ENCODE measurements at regions not wholly inside any gene's neighbourhood (a gene's known extent, or its start where the extent isn't known, plus 50 kb on each side); places are given as distances from the start of the nearest gene placed in this dataset.
"Not testable (repeated sequence)": the region's sequence is repeated elsewhere in the genome, so short reads cannot be mapped to it uniquely, and the experiment has no call there.

DNA sequence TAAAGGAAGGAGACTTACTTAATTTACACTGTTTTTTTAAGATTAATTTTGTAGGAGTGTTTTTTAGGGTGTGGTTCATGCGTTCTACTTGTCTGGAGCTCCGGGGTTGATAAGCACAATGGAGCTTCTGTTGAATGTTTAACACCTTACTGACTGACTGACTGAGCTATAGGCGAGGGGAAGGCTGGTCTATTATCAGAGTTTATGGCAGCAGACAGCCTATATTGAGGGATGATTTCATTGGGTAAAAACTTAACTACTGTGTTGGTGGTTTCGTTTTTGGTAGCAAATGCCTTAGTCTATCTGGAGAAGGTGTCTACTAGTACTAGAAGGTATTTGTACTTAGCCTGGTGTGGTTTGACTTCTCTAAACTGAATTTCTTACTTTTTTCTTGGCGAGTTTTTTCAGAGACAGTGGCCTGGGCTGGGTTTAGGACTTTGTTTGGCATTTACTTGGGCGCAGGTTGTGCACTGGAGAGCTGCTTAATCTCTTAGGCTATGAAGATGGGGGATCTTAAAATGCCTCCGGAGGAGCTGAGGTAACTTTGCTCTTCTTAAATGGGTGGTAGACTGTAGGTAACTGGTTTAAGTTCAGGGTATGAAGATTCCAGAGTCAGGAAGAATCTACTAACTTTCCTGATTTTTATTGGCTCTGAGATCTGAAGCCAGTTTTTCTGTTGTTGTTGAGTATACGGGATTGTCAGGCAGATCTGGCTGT, 130.2 kb downstream of the ART5 start:
- H3K27ac ChIP-seq (ENCODE audit: low read depth, low read length); H3K4me1 ChIP-seq (ENCODE audit: control insufficient read depth, insufficient read depth, low read length); H3K9ac ChIP-seq (ENCODE audit: low read length); H3K4me3 ChIP-seq (ENCODE audit: low read length); H3K27me3 ChIP-seq (ENCODE audit: control insufficient read depth, insufficient read depth, low read length); H3K36me3 ChIP-seq (ENCODE audit: control insufficient read depth, insufficient read depth, low read length): not testable (repeated sequence)

DNA sequence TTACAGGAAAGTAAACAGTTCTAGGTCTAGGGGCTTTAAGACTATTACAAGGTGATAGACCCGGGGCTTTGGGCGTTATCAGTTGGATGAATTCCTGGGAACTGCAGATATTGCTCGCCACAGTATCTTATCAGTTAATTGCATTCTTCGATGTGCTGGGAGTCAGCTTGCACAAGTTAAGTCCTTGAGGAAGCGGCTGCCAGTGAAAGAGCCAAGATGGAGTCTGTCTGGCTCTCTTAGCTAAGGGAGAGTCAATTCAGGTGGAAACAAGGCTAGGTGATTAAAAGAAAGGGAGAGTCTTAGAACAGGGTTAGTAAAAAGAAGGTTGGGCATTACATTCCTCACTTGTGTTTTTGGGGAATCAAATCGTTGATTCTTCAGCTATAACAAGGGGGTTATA, 130.6 kb upstream of the ZNF195 start:
- not testable (repeated sequence) for H3K4me1 ChIP-seq (ENCODE audit: control insufficient read depth, insufficient read depth, low read length); H3K36me3 ChIP-seq (ENCODE audit: control insufficient read depth, insufficient read depth, low read length); H3K27me3 ChIP-seq (ENCODE audit: control insufficient read depth, insufficient read depth, low read length); H3K4me3 ChIP-seq (ENCODE audit: low read length); H3K27ac ChIP-seq (ENCODE audit: low read depth, low read length); H3K9ac ChIP-seq (ENCODE audit: low read length)

DNA sequence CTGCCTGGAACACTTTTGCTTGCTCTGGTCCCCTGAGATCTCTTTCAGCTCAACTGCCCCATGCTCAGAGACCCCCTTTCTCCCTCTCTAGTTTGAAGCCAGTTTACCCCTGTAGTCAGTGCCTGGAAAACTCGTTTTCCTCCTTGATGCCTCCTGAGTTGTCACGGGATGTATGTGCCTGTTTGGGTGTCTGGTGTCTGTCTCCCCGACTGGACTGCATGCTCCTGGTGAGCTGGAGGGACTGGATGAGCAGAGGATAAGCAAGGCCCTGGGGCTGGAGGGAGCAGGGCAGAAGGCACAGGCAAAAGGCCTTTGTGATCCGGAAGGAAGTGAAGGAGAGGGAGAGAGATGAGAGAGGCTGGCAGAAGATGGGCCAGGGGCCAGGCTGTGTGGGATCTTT, 120.3 kb upstream of the ZNF195 start:
- H3K4me3 ChIP-seq (ENCODE audit: low read length); H3K27me3 ChIP-seq (ENCODE audit: control insufficient read depth, insufficient read depth, low read length); H3K36me3 ChIP-seq (ENCODE audit: control insufficient read depth, insufficient read depth, low read length); H3K9ac ChIP-seq (ENCODE audit: low read length); H3K4me1 ChIP-seq (ENCODE audit: control insufficient read depth, insufficient read depth, low read length); H3K27ac ChIP-seq (ENCODE audit: low read depth, low read length): not testable (repeated sequence)

DNA sequence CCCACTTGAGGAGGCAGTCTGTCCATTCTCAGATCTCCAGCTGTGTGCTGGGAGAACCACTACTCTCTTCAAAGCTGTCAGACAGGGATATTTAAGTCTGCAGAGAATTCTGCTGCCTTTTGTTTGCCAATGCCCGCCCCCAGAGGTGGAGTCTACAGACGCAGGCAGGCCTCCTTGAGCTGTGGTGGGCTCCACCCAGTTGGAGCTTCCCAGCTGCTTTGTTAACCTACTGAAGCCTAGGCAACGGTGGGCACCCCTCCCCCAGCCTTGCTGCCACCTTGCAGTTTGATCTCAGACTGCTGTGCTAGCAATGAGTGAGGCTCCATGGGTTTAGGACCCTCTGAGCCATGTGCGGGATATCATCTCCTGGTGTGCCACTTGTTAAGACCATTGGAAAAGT, 119.4 kb upstream of the ZNF195 start:
- not testable (repeated sequence) for H3K27ac ChIP-seq (ENCODE audit: low read depth, low read length); H3K4me1 ChIP-seq (ENCODE audit: control insufficient read depth, insufficient read depth, low read length); H3K36me3 ChIP-seq (ENCODE audit: control insufficient read depth, insufficient read depth, low read length); H3K27me3 ChIP-seq (ENCODE audit: control insufficient read depth, insufficient read depth, low read length); H3K9ac ChIP-seq (ENCODE audit: low read length); H3K4me3 ChIP-seq (ENCODE audit: low read length)

GRCh38 chr11:3493152-3493551, 114.2 kb upstream of the ZNF195 start:
- H3K27me3 ChIP-seq (ENCODE audit: control insufficient read depth, insufficient read depth, low read length); H3K9ac ChIP-seq (ENCODE audit: low read length); H3K36me3 ChIP-seq (ENCODE audit: control insufficient read depth, insufficient read depth, low read length); H3K27ac ChIP-seq (ENCODE audit: low read depth, low read length); H3K4me1 ChIP-seq (ENCODE audit: control insufficient read depth, insufficient read depth, low read length); H3K4me3 ChIP-seq (ENCODE audit: low read length): not testable (repeated sequence)

DNA sequence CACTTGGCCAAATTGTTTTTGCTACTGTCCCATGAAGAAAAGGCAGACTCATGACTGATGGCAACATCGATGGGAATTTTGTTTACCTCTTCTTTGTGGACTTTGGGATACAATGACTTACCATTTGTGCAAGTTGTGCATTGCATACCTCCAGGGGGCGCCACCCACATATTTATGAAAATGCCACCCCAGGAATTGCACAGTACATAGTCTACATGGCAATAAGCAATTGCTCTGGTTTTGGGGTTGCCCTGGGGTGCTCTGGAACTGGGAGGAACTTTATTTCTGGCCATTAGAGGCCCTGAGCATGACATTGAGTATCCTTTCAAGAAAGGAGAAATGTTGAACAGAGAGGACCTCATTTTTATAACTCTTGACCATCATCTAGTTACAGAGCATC, 109.1 kb upstream of the ZNF195 start:
- not testable (repeated sequence) for H3K36me3 ChIP-seq (ENCODE audit: control insufficient read depth, insufficient read depth, low read length); H3K27me3 ChIP-seq (ENCODE audit: control insufficient read depth, insufficient read depth, low read length); H3K9ac ChIP-seq (ENCODE audit: low read length); H3K4me3 ChIP-seq (ENCODE audit: low read length); H3K4me1 ChIP-seq (ENCODE audit: control insufficient read depth, insufficient read depth, low read length); H3K27ac ChIP-seq (ENCODE audit: low read depth, low read length)

DNA sequence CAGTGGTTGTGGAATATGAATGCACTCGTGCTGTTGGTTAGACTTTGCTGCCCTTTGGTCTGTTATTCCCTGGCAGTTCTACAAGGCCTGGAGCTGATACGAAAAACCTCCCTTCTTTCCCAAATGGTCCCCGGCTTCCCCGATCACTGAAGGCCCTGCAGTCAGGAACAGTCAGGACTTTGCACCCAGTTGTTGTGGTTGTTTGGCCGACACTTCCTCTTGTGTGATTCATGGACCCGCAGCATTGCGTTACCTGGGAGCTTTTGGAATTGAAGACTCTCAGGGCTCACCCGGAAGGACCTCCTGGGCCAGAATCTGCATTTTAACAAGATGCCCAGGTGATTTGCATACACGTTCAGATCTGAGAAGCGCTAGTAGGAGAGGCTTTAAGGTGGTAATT, 106.8 kb upstream of the ZNF195 start:
- not testable (repeated sequence) for H3K4me1 ChIP-seq (ENCODE audit: control insufficient read depth, insufficient read depth, low read length); H3K27ac ChIP-seq (ENCODE audit: low read depth, low read length); H3K27me3 ChIP-seq (ENCODE audit: control insufficient read depth, insufficient read depth, low read length); H3K4me3 ChIP-seq (ENCODE audit: low read length); H3K36me3 ChIP-seq (ENCODE audit: control insufficient read depth, insufficient read depth, low read length); H3K9ac ChIP-seq (ENCODE audit: low read length)

GRCh38 chr11:3476937-3477885, 98.3 kb upstream of the ZNF195 start:
- H3K27ac ChIP-seq (ENCODE audit: low read depth, low read length); H3K36me3 ChIP-seq (ENCODE audit: control insufficient read depth, insufficient read depth, low read length); H3K4me1 ChIP-seq (ENCODE audit: control insufficient read depth, insufficient read depth, low read length); H3K9ac ChIP-seq (ENCODE audit: low read length); H3K27me3 ChIP-seq (ENCODE audit: control insufficient read depth, insufficient read depth, low read length); H3K4me3 ChIP-seq (ENCODE audit: low read length): not testable (repeated sequence)

DNA sequence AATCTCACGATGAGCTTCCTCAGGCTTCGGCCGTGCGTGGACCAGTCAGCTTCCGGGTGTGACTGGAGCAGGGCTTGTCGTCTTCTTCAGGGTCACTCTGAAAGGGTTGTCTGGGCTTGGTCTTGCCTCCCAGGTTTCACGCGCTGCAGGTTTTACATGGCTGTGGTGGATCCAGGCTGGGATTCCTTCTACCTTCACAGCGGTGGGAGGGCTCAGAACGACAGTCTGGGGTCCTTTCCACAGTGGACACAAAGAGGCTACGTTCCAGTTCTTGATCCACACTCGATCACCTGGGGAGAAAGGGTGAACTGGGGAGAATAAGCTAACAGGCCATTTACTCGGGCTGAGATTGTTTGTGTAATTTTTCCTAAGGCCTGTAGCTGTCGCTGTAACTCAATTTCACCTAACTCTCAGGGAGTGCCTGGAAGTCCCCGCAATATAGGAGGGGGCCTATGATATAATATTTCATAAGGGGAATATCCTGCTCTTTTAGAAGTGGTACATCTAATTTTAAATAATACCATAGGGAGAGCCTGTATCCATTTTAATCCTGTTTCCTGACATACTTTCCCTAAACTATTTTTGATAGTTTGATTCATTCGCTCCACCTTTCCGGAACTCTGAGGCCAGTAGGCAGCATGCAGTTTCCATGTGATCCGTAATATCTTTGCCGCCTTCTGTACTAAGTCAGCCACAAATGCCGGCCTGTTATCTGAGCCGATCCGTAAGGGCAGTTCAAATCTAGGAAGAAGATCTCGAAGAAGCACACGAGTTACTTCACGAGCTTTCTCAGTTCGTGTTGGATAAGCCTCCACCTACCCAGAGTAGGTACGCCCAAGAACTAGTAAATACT, 97.4 kb upstream of the ZNF195 start:
- H3K9ac ChIP-seq (ENCODE audit: low read length); H3K4me3 ChIP-seq (ENCODE audit: low read length); H3K36me3 ChIP-seq (ENCODE audit: control insufficient read depth, insufficient read depth, low read length); H3K27ac ChIP-seq (ENCODE audit: low read depth, low read length); H3K27me3 ChIP-seq (ENCODE audit: control insufficient read depth, insufficient read depth, low read length); H3K4me1 ChIP-seq (ENCODE audit: control insufficient read depth, insufficient read depth, low read length): not testable (repeated sequence)

GRCh38 chr11:3468963-3469362, 90.0 kb upstream of the ZNF195 start:
- not testable (repeated sequence) for H3K4me3 ChIP-seq (ENCODE audit: low read length); H3K4me1 ChIP-seq (ENCODE audit: control insufficient read depth, insufficient read depth, low read length); H3K27ac ChIP-seq (ENCODE audit: low read depth, low read length); H3K36me3 ChIP-seq (ENCODE audit: control insufficient read depth, insufficient read depth, low read length); H3K9ac ChIP-seq (ENCODE audit: low read length); H3K27me3 ChIP-seq (ENCODE audit: control insufficient read depth, insufficient read depth, low read length)

GRCh38 chr11:3467599-3467998, 88.7 kb upstream of the ZNF195 start:
- H3K27me3 ChIP-seq (ENCODE audit: control insufficient read depth, insufficient read depth, low read length): not testable (repeated sequence)

DNA sequence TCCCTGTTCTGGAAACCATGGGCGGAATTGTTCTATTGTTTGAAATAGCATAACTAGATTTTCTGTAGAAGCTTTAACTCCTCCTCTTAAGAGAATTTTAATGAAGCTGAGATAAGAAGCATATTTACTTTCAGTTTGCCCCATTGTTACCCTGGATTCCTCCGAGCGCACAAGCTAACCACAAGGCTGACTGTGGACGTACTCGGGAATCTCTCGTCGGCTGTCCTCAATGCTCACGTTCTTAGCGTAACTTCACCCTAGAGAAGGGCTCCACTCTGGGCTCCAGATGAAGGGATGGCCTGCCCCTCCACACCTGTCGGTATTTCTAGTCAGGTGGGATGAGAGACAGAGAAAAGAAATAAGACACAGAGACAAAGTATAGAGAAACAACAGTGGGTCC, 76.7 kb upstream of the ZNF195 start:
- not testable (repeated sequence) for H3K27me3 ChIP-seq (ENCODE audit: control insufficient read depth, insufficient read depth, low read length); H3K27ac ChIP-seq (ENCODE audit: low read depth, low read length); H3K4me3 ChIP-seq (ENCODE audit: low read length); H3K36me3 ChIP-seq (ENCODE audit: control insufficient read depth, insufficient read depth, low read length); H3K9ac ChIP-seq (ENCODE audit: low read length); H3K4me1 ChIP-seq (ENCODE audit: control insufficient read depth, insufficient read depth, low read length)

More at GRCh38 chr11:3467599-3467998, 88.7 kb upstream of the ZNF195 start:
- H3K27ac ChIP-seq (ENCODE audit: low read depth, low read length); H3K36me3 ChIP-seq (ENCODE audit: control insufficient read depth, insufficient read depth, low read length); H3K9ac ChIP-seq (ENCODE audit: low read length); H3K4me3 ChIP-seq (ENCODE audit: low read length); H3K4me1 ChIP-seq (ENCODE audit: control insufficient read depth, insufficient read depth, low read length): not testable (repeated sequence)
